HG02678 (cell line): ENCODE measurements at regions not wholly inside any gene's neighbourhood (a gene's known extent, or its start where the extent isn't known, plus 50 kb on each side); places are given as distances from the start of the nearest gene placed in this dataset.

Experiments used
- ATAC-seq: cut with Tn5 transposase; IDR thresholded peaks from one replicate; pipeline ENCODE4 v1.9.1; 2021; ENCODE audit warnings: mild to moderate bottlenecking, moderate library complexity; ENCODE audit not compliant: unreplicated experiment

DNA sequence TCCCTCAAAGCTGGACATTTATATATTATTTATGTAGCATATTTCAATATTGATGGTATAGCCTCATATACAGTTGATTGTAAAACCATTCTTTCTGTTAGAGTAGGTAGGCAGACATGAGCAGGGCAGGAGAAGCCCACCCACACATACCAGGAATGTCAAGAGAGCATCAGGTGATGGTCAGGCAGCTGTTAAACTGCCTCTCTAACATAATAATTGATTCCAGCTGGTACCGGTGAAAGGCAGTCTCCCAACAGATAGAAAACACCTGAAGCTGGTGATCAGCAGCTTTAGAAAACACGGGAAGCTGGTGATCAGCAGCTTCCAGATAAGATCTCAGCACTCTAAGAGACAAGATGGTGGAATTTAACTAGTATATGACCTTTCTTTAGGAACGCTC lies 132.9 kb downstream of the SLITRK6 start:
- no peak for ATAC-seq

DNA sequence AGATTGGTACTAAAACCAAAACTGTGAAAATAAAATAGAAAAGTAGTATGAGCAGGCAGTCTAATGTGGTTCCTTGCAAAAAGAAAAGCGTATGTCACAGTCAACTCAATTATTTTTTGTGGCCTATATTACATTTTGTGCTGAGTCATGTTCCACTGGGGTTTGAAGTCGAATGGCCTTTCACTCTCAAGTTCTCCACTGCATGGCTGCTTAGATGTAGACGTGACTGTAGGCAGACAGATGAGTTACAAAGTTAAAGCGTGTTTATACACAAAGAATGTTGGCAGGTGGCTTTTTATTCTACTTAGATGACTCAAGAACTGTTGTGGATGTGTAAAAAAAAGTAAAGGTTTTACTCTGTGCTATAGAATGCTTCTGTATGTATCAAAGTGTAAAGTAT lies 133.9 kb downstream of the SLITRK6 start:
- ATAC-seq, result no peak

DNA sequence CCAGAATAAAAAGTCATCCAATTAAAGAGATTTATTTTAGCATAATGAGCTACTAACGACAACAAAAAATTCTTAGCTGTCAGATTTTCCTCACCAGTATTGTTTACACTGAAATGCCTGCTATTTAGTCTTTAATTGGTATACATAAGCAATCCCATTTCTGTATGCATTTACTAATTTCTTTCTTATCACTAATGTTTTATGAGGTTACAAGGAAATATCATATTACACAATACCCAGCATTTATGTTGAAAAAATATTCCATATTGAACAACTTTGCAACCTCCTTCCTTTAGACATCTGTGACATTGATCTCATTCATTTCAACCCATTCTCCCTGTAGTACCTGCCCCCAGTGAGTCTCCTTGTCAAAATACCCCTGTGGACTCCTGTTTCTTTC lies 135.4 kb downstream of the SLITRK6 start:
- ATAC-seq, result no peak

- ATAC-seq, result no peak
These were observed 137.0 kb downstream of the SLITRK6 start for GRCh38 chr13:85662186-85662585.

DNA sequence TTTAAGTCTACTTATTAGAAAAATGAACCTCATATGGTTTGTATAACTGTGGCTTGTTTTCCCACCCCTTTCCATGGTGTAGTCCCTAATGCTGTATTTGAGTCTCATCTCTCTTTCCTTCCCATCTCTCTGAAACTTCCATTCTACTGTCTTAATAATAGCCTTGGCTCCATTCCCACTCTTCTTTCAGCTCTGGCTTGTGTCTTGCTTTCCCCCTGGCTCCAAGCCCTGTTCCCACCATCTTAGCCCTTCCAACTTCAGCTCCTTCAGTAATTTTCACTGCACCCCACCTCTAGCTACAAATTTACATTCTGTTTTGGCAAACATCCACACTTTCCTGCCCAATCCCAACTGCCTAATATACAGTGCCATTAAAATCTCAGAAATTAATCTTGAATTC lies 137.5 kb downstream of the SLITRK6 start:
- ATAC-seq, result no peak

DNA sequence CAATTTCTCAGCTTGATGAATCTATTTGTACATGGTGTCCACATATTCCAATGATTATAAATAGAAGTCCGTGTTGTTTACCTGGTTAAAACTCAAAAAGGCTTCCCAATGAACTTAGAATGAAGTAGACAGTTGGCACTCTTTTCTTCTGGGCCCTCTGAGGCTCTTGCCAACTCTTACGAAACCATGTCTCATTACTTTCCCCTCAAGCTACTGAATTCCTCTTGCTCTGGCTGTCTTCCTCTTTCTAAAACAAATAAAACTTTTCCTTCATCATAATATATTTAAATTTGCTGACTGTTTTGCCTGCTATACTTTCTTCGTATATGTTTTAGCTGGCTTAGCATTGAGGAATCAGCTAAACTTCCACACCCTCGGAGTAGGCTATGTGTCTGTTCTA lies 139.7 kb downstream of the SLITRK6 start:
- no peak for ATAC-seq

DNA sequence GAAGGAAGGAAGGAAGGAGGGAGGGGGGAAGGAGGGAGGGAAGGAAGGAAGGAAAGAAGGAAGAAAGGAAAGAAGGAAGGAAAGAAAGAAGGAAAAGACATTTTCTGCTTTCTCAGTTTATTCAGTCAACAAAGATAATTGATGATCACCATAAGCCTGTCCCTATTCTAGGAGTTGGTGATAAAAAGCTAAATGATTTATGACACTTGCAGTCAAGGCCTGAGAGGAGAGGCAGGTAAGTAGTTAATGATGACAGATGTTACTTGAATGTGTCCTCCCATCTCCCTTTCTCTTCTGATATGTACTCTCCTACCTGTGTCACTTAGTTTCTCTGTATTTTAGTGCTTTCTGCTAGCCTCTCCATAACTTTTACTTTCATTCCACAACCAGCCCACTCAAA lies 141.3 kb downstream of the SLITRK6 start:
- no peak for ATAC-seq

- no peak for ATAC-seq
These were observed 144.2 kb downstream of the SLITRK6 start for GRCh38 chr13:85655040-85655439.

GRCh38 chr13:85654227-85654626 lies 145.0 kb downstream of the SLITRK6 start:
- no peak for ATAC-seq

- ATAC-seq, result no peak
These were observed 145.5 kb downstream of the SLITRK6 start for GRCh38 chr13:85653681-85654080.

DNA sequence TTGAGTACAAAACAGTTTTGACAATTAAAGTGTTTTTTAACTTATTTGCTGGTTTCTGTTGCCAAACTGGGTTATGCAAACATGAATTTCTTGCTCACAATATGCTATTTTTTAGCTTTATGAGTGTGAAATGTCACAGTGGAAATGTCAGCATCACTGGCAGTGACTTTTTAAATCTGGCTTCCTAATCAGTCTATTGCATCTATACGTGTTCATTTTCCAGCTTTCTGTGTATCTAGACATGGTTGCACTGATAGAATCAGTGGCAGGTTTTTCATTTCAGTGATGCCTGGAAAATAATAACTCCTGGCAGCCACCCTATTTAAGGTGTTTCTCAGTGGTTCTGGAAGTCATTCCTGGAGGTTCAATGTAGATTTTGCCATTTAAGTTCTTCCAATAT lies 146.7 kb downstream of the SLITRK6 start:
- ATAC-seq, result no peak

GRCh38 chr13:85651440-85651839 lies 147.8 kb downstream of the SLITRK6 start:
- ATAC-seq, result no peak

- ATAC-seq, result no peak
These were observed 148.6 kb downstream of the SLITRK6 start for GRCh38 chr13:85650613-85651012.

DNA sequence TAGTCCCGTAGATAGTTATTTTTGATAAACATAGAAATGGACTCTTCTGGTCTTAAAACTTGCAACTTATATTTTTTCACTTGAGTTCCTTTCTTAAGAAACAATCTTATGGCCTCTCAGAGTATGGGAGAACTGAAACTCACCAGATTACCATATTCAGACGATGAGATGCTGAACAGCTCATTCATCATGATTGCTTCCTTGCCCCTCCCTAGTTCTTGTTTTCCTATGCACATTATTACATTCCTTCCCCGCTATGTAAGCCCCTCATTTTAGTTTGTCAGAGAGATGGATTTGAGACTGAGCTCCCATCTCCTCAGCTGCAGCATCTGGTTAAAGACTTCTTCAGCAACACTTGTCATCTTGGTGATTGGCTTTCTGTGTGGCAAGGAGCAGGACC lies 158.5 kb downstream of the SLITRK6 start:
- ATAC-seq, result no peak

DNA sequence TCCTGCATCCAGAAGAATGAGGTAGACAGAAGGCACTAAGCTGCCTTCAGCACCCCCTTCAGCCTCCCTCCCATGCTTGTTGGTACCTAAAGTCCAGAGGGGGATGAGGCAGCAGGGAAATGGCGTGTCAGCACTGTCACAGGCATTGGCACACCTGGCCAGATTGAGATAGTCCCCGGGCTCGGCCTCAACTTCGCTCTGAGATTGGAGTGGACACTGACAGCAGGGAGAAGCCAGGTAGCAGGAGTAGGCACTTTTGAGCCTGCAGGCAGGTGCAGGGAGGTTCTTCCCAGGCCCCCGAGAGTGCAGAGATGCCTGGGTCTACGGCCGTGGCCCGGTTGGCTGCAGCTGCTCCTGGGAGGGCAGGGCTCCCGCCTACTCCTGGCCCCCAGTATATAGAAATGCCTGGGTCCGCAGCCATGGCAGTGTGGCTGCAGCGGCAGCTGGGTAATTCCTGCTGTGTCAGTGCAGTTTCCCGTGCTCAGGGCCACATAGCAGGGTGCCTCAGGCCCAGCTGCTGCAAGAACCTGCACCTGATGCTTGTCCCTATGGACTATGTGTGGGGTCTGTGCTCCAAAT lies 160.3 kb downstream of the SLITRK6 start:
- no peak for ATAC-seq

GRCh38 chr13:85638265-85638664 lies 161.0 kb downstream of the SLITRK6 start:
- ATAC-seq, result no peak

- ATAC-seq, result no peak
These were observed 166.6 kb downstream of the SLITRK6 start for GRCh38 chr13:85632526-85633195.

GRCh38 chr13:85631801-85632200 lies 167.4 kb downstream of the SLITRK6 start:
- ATAC-seq, result no peak

DNA sequence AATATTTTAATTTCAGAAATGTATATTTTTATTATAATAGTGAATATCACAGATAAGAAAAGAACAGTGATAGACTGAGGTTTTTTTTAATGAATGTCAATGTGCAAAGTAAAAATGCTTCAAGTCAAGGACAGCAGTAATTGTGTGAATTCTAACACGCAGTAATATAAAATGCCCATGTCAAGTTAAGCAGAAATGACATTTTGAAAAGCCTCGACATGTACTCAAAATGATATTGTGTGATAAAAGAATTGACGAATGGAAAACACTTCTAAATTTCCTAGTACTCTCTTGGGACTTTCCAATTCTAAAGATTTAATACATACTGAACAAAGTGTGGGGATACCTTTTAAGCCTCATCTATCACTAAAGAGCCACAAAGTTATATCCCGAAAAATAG lies 172.6 kb downstream of the SLITRK6 start:
- no peak for ATAC-seq

DNA sequence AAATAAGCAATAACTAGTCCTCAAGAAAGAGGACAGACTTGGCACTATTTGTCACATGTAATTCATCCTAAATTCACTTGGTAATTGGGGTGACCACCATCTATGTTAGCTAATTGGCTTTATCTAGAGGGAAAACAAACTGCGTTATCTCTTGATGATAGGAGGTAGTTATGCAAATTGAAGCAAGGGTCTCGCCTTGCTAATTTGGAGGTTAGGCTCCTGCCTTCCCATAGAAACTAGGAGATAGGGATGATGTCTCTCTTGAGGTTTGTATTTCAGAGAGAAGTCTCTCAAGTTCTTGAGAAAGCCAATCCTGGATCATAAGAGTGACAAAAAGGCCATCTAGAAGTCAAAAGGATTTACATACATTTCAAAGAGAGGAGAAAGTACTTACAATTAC lies 179.9 kb downstream of the SLITRK6 start:
- no peak for ATAC-seq

- ATAC-seq, result no peak
These were observed 180.7 kb downstream of the SLITRK6 start for GRCh38 chr13:85618521-85618920.

DNA sequence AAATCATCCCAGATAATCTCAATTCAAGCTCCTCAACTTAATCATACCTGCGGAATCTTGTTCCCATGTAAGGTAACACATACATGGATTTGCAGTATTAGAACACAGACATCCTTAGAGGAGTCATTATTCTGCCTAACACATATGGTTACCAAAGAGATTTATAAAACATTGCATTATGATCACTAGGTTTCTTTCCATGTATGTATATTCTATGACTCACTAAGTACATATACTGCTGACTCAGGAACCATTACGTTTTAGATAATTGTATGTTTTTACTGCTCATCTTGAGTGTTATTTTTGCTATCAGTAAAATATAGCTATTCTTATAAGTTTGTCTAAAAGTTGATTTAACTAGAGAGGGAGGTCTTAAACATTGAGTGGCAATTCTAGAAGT lies 182.9 kb downstream of the SLITRK6 start:
- no peak for ATAC-seq

DNA sequence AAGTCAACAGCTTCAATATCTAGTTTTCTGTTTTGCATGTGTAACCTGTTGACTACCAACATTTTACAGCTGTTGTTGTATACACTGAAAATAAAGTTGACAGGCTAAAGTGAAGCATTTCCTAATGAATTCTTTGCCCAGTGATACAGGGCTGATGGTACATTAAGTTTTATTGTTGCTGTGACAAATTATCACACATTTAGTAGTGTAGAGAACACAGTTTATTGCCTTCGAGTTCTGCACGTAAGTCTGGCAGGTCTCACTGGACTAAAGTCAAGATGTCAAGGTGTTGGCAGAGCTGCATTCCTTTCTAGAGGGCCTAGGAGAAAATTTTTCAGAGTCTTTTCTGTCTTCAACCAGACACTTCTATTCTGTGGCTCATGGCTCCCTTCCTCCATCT lies 184.2 kb downstream of the SLITRK6 start:
- ATAC-seq, result no peak
